ENCODE measurements at regions not wholly inside any gene's neighbourhood (a gene's known extent, or its start where the extent isn't known, plus 50 kb on each side); places are given as distances from the start of the nearest gene placed in this dataset.

- CTCF ChIA-PET: no interaction called here
- H3K27ac Mint-ChIP-seq: no peak overlapping the region
These were observed 253.0 kb downstream of the FOXL1 start for GRCh38 chr16:86831366-86831765.

DNA sequence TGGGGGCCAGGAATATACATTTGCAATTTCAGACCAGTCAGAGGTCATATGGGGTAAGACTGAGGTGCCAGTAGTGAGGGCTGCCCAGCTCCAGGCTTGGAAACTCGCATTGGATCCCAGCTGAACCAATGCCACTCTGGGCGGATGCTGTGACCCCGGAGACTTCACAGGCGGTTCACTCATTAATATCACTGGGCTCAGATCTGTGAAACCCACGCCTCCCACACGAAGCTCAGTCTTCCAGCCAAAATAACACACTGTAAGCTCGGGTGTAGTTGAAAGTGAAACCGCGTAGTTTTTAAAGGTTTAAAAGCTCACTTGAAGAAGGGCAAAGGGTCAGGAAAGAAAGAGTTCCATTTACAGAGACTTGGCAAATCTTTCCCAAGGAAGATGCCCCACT, 254.8 kb downstream of the FOXL1 start:
- no peaks in the 10 kb centered on the region for H3K9me3 Mint-ChIP-seq (ENCODE audit: insufficient read depth)
- DNase-seq (no peak), ATAC-seq (no peak)
- no peak overlapping the region for H3K4me3 Mint-ChIP-seq
- ChIA-PET POLR2A (no interaction called here), CTCF (no interaction called here)
- H3K4me1 Mint-ChIP-seq (ENCODE audit: low read depth): no peaks in the 10 kb centered on the region
- no peak overlapping the region for H3K27ac Mint-ChIP-seq
- H3K27me3 Mint-ChIP-seq (ENCODE audit: low read depth): peaks cover 9% of the 10 kb centered on the region
- no peaks in the 10 kb centered on the region for H3K36me3 Mint-ChIP-seq (ENCODE audit: low read depth)

More at GRCh38 chr16:86831366-86831765, 253.0 kb downstream of the FOXL1 start:
- Mint-ChIP-seq H3K4me3 (no peak overlapping the region), H3K9me3 (ENCODE audit: insufficient read depth) (no peaks in the 10 kb centered on the region), H3K4me1 (ENCODE audit: low read depth) (peaks cover 5% of the 10 kb centered on the region), H3K36me3 (ENCODE audit: low read depth) (no peaks in the 10 kb centered on the region), H3K27me3 (ENCODE audit: low read depth) (peaks cover 22% of the 10 kb centered on the region)
- POLR2A ChIA-PET: no interaction called here
- DNase-seq (no peak), ATAC-seq (no peak)

DNA sequence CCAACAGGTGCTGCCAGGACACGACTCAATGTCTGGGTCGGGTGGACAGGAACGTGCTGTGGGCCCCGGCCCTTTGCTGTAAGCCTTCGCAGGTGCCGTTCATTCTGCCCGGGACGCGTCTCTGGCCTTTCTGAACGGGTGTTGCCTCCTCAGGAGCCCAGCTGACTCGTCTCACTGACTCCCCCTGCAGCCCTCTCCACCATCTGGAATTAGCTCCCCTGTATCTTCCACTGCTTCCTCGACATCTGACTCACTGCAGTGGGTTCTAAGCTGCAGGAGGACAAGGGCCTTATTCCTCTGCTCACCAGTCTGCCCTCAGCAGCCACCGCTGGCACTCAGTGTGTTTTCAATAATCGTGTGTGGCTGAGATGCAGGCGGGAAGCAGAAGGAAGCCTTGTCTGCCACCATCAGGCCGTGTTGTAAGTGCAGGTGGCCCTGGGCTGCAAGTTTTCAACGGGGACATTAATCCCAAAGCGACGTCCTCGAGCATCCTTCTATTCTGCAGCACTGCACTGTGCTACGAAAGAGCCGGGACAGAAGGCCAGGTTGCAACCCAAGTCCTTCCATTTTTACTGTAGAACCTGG, 256.2 kb downstream of the FOXL1 start:
- no peak overlapping the region for H3K27ac Mint-ChIP-seq
- no peak for DNase-seq

DNA sequence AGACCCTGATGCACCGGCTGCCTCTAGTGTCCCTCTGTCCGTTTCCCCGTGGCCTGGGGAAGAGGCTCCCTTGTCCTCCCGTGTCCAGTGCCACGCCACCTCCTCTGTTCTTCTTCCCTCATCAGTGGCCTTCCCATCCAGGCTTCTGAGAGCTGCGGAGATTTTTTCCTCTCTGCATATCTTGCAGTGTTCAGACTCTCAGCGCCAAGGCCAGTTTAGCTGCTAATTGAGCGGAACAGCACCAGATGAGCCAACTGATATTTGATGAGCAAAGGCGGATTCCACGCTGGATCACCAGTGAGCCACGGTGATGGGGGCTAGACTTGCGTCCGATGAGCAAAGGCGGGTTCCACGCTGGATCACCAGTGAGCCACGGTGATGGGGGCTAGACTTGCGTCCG, 257.6 kb downstream of the FOXL1 start:
- POLR2A ChIA-PET: no interaction called here
- no peaks in the 10 kb centered on the region for H3K36me3 Mint-ChIP-seq (ENCODE audit: low read depth)
- H3K9me3 Mint-ChIP-seq (ENCODE audit: insufficient read depth): no peaks in the 10 kb centered on the region
- no peak overlapping the region for H3K27ac Mint-ChIP-seq
- CTCF ChIA-PET: no interaction called here
- DNase-seq: no peak
- no peaks in the 10 kb centered on the region for H3K4me1 Mint-ChIP-seq (ENCODE audit: low read depth)
- no peak overlapping the region for H3K4me3 Mint-ChIP-seq
- ATAC-seq: no peak
- no peaks in the 10 kb centered on the region for H3K27me3 Mint-ChIP-seq (ENCODE audit: low read depth)

More for the DNA sequence above, 256.2 kb downstream of the FOXL1 start:
- ChIA-PET CTCF (no interaction called here), POLR2A (no interaction called here)
- Mint-ChIP-seq H3K36me3 (ENCODE audit: low read depth) (no peaks in the 10 kb centered on the region), H3K27me3 (ENCODE audit: low read depth) (peaks cover 1% of the 10 kb centered on the region), H3K9me3 (ENCODE audit: insufficient read depth) (no peaks in the 10 kb centered on the region), H3K4me3 (no peak overlapping the region), H3K4me1 (ENCODE audit: low read depth) (no peaks in the 10 kb centered on the region)
- no peak for ATAC-seq

- H3K27me3 Mint-ChIP-seq (ENCODE audit: low read depth): no peaks in the 10 kb centered on the region
- ChIA-PET POLR2A (no interaction called here), CTCF (no interaction called here)
- no peak overlapping the region for H3K4me3 Mint-ChIP-seq
- no peak overlapping the region for H3K27ac Mint-ChIP-seq
- H3K4me1 Mint-ChIP-seq (ENCODE audit: low read depth): no peaks in the 10 kb centered on the region
- no peak for ATAC-seq
- no peaks in the 10 kb centered on the region for H3K9me3 Mint-ChIP-seq (ENCODE audit: insufficient read depth)
- DNase-seq: no peak
- no peaks in the 10 kb centered on the region for H3K36me3 Mint-ChIP-seq (ENCODE audit: low read depth)
These were observed 258.3 kb downstream of the FOXL1 start for GRCh38 chr16:86836503-86837129.

DNA sequence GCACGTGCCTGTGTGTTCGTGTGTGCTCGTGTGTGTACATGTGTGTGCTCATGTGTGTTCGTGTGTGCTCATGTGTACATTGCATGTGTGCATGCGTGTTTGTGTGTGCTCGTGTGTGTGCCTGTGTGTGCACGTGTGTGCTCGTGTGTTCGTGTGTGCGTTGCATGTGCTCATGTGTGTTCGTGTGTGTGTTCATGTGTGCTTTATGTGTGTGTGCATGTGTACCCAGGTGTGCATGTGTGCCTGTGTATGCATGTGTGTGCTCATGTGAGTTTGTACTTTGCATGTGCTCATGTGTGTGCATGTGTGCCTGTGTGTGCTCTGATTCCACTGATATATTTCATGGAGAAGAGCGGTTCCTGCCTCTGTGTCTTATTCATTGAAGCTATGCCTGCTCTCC, 265.5 kb downstream of the FOXL1 start:
- H3K27me3 Mint-ChIP-seq (ENCODE audit: low read depth): no peaks in the 10 kb centered on the region
- H3K36me3 Mint-ChIP-seq (ENCODE audit: low read depth): no peaks in the 10 kb centered on the region
- ChIA-PET POLR2A (no interaction called here), CTCF (no interaction called here)
- no peak overlapping the region for H3K4me3 Mint-ChIP-seq
- ATAC-seq (no peak), DNase-seq (no peak)
- no peaks in the 10 kb centered on the region for H3K9me3 Mint-ChIP-seq (ENCODE audit: insufficient read depth)
- H3K4me1 Mint-ChIP-seq (ENCODE audit: low read depth): no peaks in the 10 kb centered on the region
- H3K27ac Mint-ChIP-seq: no peak overlapping the region

DNA sequence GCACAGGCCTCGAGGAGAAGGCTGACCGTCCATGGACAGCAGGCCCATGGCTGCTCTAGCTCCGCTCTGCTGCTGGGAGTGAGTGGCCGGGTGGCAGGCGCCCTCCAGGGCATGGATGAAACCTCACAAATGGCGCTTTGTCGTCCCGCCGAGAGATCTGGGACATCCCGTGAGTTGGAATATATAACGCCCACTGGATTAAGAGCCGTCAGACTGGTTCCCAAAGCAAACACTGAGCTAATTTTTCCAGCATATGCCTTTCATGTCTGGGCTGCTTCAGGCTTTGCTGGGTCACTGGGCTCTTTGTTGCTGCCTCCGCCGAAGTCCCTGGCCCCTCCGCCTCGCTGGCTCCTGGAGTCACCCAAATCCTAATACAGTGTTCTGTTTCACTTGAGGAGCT, 266.3 kb downstream of the FOXL1 start:
- DNase-seq (no peak), ATAC-seq (no peak)
- no peaks in the 10 kb centered on the region for H3K36me3 Mint-ChIP-seq (ENCODE audit: low read depth)
- CTCF ChIA-PET: no interaction called here
- H3K4me1 Mint-ChIP-seq (ENCODE audit: low read depth): no peaks in the 10 kb centered on the region
- POLR2A ChIA-PET: no interaction called here
- H3K27me3 Mint-ChIP-seq (ENCODE audit: low read depth): no peaks in the 10 kb centered on the region
- no peak overlapping the region for H3K4me3 Mint-ChIP-seq
- no peaks in the 10 kb centered on the region for H3K9me3 Mint-ChIP-seq (ENCODE audit: insufficient read depth)
- no peak overlapping the region for H3K27ac Mint-ChIP-seq

- no peaks in the 10 kb centered on the region for H3K4me1 Mint-ChIP-seq (ENCODE audit: low read depth)
- ChIA-PET CTCF (no interaction called here), POLR2A (no interaction called here)
- ATAC-seq (no peak), DNase-seq (no peak)
- H3K27me3 Mint-ChIP-seq (ENCODE audit: low read depth): no peaks in the 10 kb centered on the region
- H3K4me3 Mint-ChIP-seq: no peak overlapping the region
- no peaks in the 10 kb centered on the region for H3K9me3 Mint-ChIP-seq (ENCODE audit: insufficient read depth)
- H3K27ac Mint-ChIP-seq: no peak overlapping the region
- no peaks in the 10 kb centered on the region for H3K36me3 Mint-ChIP-seq (ENCODE audit: low read depth)
These were observed 267.8 kb downstream of the FOXL1 start for GRCh38 chr16:86846136-86846535.

DNA sequence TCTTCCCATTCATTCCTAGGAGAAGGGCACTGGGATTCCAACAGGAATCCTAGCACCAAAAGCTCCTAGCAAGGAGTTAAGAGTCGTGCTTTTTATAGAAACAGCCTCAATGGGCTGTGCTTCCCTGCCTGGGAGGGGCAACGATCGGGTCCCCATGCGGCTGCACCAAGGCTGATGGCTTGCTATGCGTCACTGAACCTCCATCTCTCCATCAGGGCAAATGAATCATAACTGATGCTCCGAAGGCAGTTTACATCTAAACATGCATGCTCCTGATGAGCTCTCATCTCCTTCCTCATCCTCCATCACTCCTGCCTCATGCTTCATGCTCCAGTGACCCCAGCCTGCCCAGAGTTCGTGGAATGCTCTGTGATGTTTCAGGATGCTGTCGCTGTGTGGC, 270.5 kb downstream of the FOXL1 start:
- H3K27me3 Mint-ChIP-seq (ENCODE audit: low read depth): no peaks in the 10 kb centered on the region
- no peaks in the 10 kb centered on the region for H3K9me3 Mint-ChIP-seq (ENCODE audit: insufficient read depth)
- no peak overlapping the region for H3K27ac Mint-ChIP-seq
- CTCF ChIA-PET: no interaction called here
- H3K4me1 Mint-ChIP-seq (ENCODE audit: low read depth): no peaks in the 10 kb centered on the region
- H3K36me3 Mint-ChIP-seq (ENCODE audit: low read depth): no peaks in the 10 kb centered on the region
- DNase-seq (no peak), ATAC-seq (no peak)
- H3K4me3 Mint-ChIP-seq: no peak overlapping the region
- POLR2A ChIA-PET: no interaction called here

DNA sequence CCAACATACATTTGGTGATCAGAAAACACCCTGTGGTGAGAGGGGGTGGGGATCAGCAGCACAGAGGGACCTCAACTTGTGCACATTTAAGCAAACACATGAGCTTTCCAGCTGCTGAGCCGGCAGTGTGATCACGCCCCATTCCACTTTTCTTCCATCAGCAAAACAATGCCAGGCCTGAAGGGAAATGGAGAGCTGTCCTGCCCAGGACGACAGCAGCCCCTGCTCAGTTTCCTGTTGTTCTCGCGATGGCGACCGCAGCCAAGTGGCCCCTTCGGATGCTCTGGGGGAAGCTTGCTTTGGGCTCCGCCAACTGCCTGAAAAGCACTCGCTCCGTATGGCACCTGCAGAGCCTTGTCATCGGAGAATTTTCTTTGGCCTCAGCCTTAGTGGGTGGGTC, 272.3 kb downstream of the FOXL1 start:
- no peaks in the 10 kb centered on the region for H3K4me1 Mint-ChIP-seq (ENCODE audit: low read depth)
- H3K27ac Mint-ChIP-seq: no peak overlapping the region
- DNase-seq (no peak), ATAC-seq (no peak)
- H3K9me3 Mint-ChIP-seq (ENCODE audit: insufficient read depth): no peaks in the 10 kb centered on the region
- ChIA-PET POLR2A (no interaction called here), CTCF (no interaction called here)
- H3K36me3 Mint-ChIP-seq (ENCODE audit: low read depth): no peaks in the 10 kb centered on the region
- H3K27me3 Mint-ChIP-seq (ENCODE audit: low read depth): no peaks in the 10 kb centered on the region
- H3K4me3 Mint-ChIP-seq: no peak overlapping the region

DNA sequence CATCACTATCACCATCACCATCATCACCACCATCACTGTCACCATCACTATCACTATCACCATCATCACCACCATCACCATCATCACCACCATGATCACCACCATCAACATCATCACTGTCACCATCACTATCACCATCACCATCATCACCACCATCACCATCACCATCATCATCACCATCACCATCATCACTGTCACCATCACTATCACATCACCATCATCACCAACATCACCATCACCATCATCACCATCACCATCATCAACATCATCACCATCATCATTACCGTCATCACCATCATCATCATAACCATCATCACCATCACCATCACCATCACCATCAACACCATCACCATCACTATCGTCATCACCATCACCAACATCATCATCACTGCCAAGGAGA, 273.8 kb downstream of the FOXL1 start:
- no peaks in the 10 kb centered on the region for H3K9me3 Mint-ChIP-seq (ENCODE audit: insufficient read depth)
- H3K4me1 Mint-ChIP-seq (ENCODE audit: low read depth): no peaks in the 10 kb centered on the region
- DNase-seq: no peak
- CTCF ChIA-PET: no interaction called here
- no peaks in the 10 kb centered on the region for H3K27me3 Mint-ChIP-seq (ENCODE audit: low read depth)
- no peak overlapping the region for H3K27ac Mint-ChIP-seq
- no peak for ATAC-seq
- no peak overlapping the region for H3K4me3 Mint-ChIP-seq
- H3K36me3 Mint-ChIP-seq (ENCODE audit: low read depth): no peaks in the 10 kb centered on the region
- POLR2A ChIA-PET: no interaction called here

- no peak for ATAC-seq
- Mint-ChIP-seq H3K4me1 (ENCODE audit: low read depth) (no peaks in the 10 kb centered on the region), H3K27ac (no peak overlapping the region), H3K27me3 (ENCODE audit: low read depth) (no peaks in the 10 kb centered on the region), H3K36me3 (ENCODE audit: low read depth) (no peaks in the 10 kb centered on the region), H3K9me3 (ENCODE audit: insufficient read depth) (no peaks in the 10 kb centered on the region), H3K4me3 (no peak overlapping the region)
- POLR2A ChIA-PET: no interaction called here
- DNase-seq: no peak
- CTCF ChIA-PET: no interaction called here
These were observed 275.8 kb downstream of the FOXL1 start for GRCh38 chr16:86854058-86854621.
